ENCODE measurements at regions not wholly inside any gene's neighbourhood (a gene's known extent, or its start where the extent isn't known, plus 50 kb on each side); places are given as distances from the start of the nearest gene placed in this dataset.

GRCh38 chr17:72456075-72456474, 335.3 kb downstream of the SOX9 start:
- Histone ChIP-seq H3K36me3 (ENCODE audit: control insufficient read depth in 4 of 4, insufficient read depth in 4 of 4, low read length in 4 of 4) (no peaks in the 10 kb centered on the region), H3K27me3 (ENCODE audit: control insufficient read depth in 3 of 3, insufficient read depth in 3 of 3, low read length in 2 of 3) (no peaks in the 10 kb centered on the region), H3K4me3 (no peak overlapping the region), H3K9me3 (ENCODE audit: control insufficient read depth in 4 of 4, insufficient read depth in 3 of 4, low read length in 3 of 4) (peaks cover 0 to 2% (median 0%) of the 10 kb centered on the region in 4 donors), H3K4me1 (ENCODE audit: control insufficient read depth in 5 of 5, insufficient read depth in 5 of 5, low read length in 5 of 5) (peaks cover 0 to 3% (median 0%) of the 10 kb centered on the region in 5 donors), H3K9ac (ENCODE audit: insufficient read depth in 1 of 2, low read length in 2 of 2) (no peak overlapping the region), H3K27ac (ENCODE audit: low read depth in 1 of 2, low read length in 1 of 2) (no peak overlapping the region)
- ATAC-seq (ENCODE audit: insufficient read depth, low FRiP score) (peak; percentile 61), DNase-seq (no peak)
- 58 to 68% methylated on average over 4 of the region's 4 CpGs for WGBS, 2 donors
- TF ChIP-seq, protein P1, sequence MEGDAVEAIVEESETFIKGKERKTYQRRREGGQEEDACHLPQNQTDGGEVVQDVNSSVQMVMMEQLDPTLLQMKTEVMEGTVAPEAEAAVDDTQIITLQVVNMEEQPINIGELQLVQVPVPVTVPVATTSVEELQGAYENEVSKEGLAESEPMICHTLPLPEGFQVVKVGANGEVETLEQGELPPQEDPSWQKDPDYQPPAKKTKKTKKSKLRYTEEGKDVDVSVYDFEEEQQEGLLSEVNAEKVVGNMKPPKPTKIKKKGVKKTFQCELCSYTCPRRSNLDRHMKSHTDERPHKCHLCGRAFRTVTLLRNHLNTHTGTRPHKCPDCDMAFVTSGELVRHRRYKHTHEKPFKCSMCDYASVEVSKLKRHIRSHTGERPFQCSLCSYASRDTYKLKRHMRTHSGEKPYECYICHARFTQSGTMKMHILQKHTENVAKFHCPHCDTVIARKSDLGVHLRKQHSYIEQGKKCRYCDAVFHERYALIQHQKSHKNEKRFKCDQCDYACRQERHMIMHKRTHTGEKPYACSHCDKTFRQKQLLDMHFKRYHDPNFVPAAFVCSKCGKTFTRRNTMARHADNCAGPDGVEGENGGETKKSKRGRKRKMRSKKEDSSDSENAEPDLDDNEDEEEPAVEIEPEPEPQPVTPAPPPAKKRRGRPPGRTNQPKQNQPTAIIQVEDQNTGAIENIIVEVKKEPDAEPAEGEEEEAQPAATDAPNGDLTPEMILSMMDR (IDR thresholded peaks at IDR 0.05; ENCODE audit: control extremely low read depth, extremely low read depth): no peak

DNA sequence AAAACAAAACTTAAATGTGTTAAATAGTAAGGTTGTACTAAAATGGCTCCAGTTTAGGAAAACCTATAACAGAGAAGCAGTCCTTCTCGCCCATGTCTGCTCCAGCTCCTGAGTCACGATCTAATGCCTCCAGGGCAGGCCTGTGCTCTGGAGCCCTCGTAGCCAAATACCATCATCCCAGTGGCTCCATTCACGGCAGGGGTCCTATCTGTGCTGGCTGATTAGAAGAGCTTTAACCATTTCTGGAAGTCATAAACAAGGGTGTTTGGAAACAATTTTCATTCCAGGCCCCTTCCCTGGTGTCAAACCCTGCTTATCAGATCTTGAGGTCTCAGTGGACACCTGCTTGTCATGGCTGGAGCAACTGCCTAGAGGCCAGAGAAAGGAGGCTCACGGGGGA, 336.9 kb downstream of the SOX9 start:
- whole genome bisulfite sequencing, 2 donors: 69 to 85% methylated on average over 5 of the region's 5 CpGs
- Histone ChIP-seq H3K4me1 (ENCODE audit: control insufficient read depth in 5 of 5, insufficient read depth in 5 of 5, low read length in 5 of 5) (peaks cover 0 to 3% (median 0%) of the 10 kb centered on the region in 5 donors), H3K36me3 (ENCODE audit: control insufficient read depth in 4 of 4, insufficient read depth in 4 of 4, low read length in 4 of 4) (no peaks in the 10 kb centered on the region), H3K9me3 (ENCODE audit: control insufficient read depth in 4 of 4, insufficient read depth in 3 of 4, low read length in 3 of 4) (peaks cover 0 to 2% (median 0%) of the 10 kb centered on the region in 4 donors), H3K4me3 (no peak overlapping the region), H3K27ac (ENCODE audit: low read depth in 1 of 2, low read length in 1 of 2) (no peak overlapping the region), H3K27me3 (ENCODE audit: control insufficient read depth in 3 of 3, insufficient read depth in 3 of 3, low read length in 2 of 3) (no peaks in the 10 kb centered on the region), H3K9ac (ENCODE audit: insufficient read depth in 1 of 2, low read length in 2 of 2) (no peak overlapping the region)
- DNase-seq (no peak), ATAC-seq (ENCODE audit: insufficient read depth, low FRiP score) (no peak)
- TF ChIP-seq, protein P1 (IDR thresholded peaks at IDR 0.05; ENCODE audit: control extremely low read depth, extremely low read depth): no peak

DNA sequence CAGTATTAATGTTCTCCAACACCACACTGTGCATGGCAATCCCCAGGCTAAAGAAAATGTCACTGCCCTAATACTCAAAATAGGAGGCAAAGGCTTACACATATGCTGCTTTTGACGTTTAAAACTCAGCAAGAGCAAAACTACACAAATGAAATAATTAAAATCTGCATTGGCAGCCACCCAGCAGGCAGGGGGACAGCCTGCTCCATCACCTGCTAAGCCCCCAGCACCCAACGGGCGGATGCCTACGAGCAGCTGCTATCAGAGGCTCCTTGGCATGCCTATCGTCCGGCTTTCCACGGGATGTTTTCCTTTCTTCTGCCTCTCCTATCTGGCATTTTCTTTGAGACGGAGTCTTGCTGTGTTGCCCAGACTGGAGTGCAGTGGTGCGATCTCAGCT, 337.5 kb downstream of the SOX9 start:
- Histone ChIP-seq H3K9me3 (ENCODE audit: control insufficient read depth in 4 of 4, insufficient read depth in 3 of 4, low read length in 3 of 4) (peaks cover 0 to 2% (median 0%) of the 10 kb centered on the region in 4 donors), H3K9ac (ENCODE audit: insufficient read depth in 1 of 2, low read length in 2 of 2) (no peak overlapping the region), H3K27ac (ENCODE audit: low read depth in 1 of 2, low read length in 1 of 2) (no peak overlapping the region), H3K4me1 (ENCODE audit: control insufficient read depth in 5 of 5, insufficient read depth in 5 of 5, low read length in 5 of 5) (peaks cover 0 to 3% (median 0%) of the 10 kb centered on the region in 5 donors), H3K36me3 (ENCODE audit: control insufficient read depth in 4 of 4, insufficient read depth in 4 of 4, low read length in 4 of 4) (no peaks in the 10 kb centered on the region), H3K4me3 (no peak overlapping the region), H3K27me3 (ENCODE audit: control insufficient read depth in 3 of 3, insufficient read depth in 3 of 3, low read length in 2 of 3) (no peaks in the 10 kb centered on the region)
- TF ChIP-seq, protein P1 (IDR thresholded peaks at IDR 0.05; ENCODE audit: control extremely low read depth, extremely low read depth): no peak
- 93 to 95% methylated on average over 9 of the region's 9 CpGs for WGBS, 2 donors
- ATAC-seq (ENCODE audit: insufficient read depth, low FRiP score) (no peak), DNase-seq (no peak)

GRCh38 chr17:72460711-72461110, 339.9 kb downstream of the SOX9 start:
- H3K27me3 ChIP-seq (ENCODE audit: control insufficient read depth in 3 of 3, insufficient read depth in 3 of 3, low read length in 2 of 3): peaks cover 0 to 4% (median 0%) of the 10 kb centered on the region in 3 donors
- no peak overlapping the region for H3K27ac ChIP-seq (ENCODE audit: low read depth in 1 of 2, low read length in 1 of 2)
- no peak for DNase-seq
- H3K4me1 ChIP-seq (ENCODE audit: control insufficient read depth in 5 of 5, insufficient read depth in 5 of 5, low read length in 5 of 5): peaks cover 0 to 5% (median 0%) of the 10 kb centered on the region in 5 donors
- no peaks in the 10 kb centered on the region for H3K36me3 ChIP-seq (ENCODE audit: control insufficient read depth in 4 of 4, insufficient read depth in 4 of 4, low read length in 4 of 4)
- ATAC-seq (ENCODE audit: insufficient read depth, low FRiP score): no peak
- TF ChIP-seq, protein P1 (IDR thresholded peaks at IDR 0.05; ENCODE audit: control extremely low read depth, extremely low read depth): no peak
- H3K9ac ChIP-seq (ENCODE audit: insufficient read depth in 1 of 2, low read length in 2 of 2): no peak overlapping the region
- H3K4me3 ChIP-seq: no peak overlapping the region
- H3K9me3 ChIP-seq (ENCODE audit: control insufficient read depth in 4 of 4, insufficient read depth in 3 of 4, low read length in 3 of 4): no peaks in the 10 kb centered on the region
